Thoracic aorta (tissue), 2 donors: ENCODE measurements at regions not wholly inside any gene's neighbourhood (a gene's known extent, or its start where the extent isn't known, plus 50 kb on each side); places are given as distances from the start of the nearest gene placed in this dataset.

Source experiments
- ATAC-seq: fragments of 150-250 bp; one replicate; pipeline ENCODE4 v1.8.0; 2017; ENCODE audit warnings: low read depth; ENCODE audit not compliant: insufficient number of reproducible peaks, low FRiP score
- DNase-seq: peaks from one replicate; pipeline ENCODE4 v3.0.0-alpha.2; 2020; ENCODE audit warnings: low spot score
- H3K27ac ChIP-seq, 2 donors: fragments of 200-600 bp; sonication (generic); 1 replicate in 1 of 2; 2 replicates in 1 of 2; pipeline ENCODE4 v1.5.1; 2016; ENCODE audit warnings: mild to moderate bottlenecking in 2 of 2, moderate library complexity in 2 of 2
- H3K27me3 ChIP-seq: fragments of 200-600 bp; sonication (generic); replicated peaks from 2 replicates; pipeline ENCODE4 v1.6.0; 2016; ENCODE audit warnings: mild to moderate bottlenecking; ENCODE audit not compliant: insufficient read depth
- H3K36me3 ChIP-seq: fragments of 200-600 bp; sonication (generic); one replicate; pipeline ENCODE4 v1.5.1; 2016
- H3K4me1 ChIP-seq, 2 donors: fragments of 200-600 bp; sonication (generic); 1 replicate in 1 of 2; 2 replicates in 1 of 2; pipeline versions ENCODE4 v1.5.1 to v1.6.0; 2016; ENCODE audit warnings: low read depth in 2 of 2, mild to moderate bottlenecking in 1 of 2; ENCODE audit not compliant: control insufficient read depth in 1 of 2
- H3K4me3 ChIP-seq: fragments of 200-600 bp; sonication (generic); 2 replicates; pipeline ENCODE4 v1.5.1; 2016; ENCODE audit warnings: mild to moderate bottlenecking
- H3K9me3 ChIP-seq: fragments of 200-600 bp; sonication (generic); 2 replicates; pipeline ENCODE4 v1.5.1; 2016
- CTCF ChIP-seq: fragments of 200-600 bp; sonication (generic); IDR thresholded peaks from one replicate; pipeline ENCODE4 v1.5.1; 2019; ENCODE audit warnings: antibody characterized with exemption

- Histone ChIP-seq H3K27ac (no peak overlapping the region), H3K9me3 (no peaks in the 10 kb centered on the region), H3K27me3 (no peaks in the 10 kb centered on the region), H3K4me1 (peaks cover 0 to 7% of the 10 kb centered on the region in 2 donors), H3K4me3 (no peak overlapping the region), H3K36me3 (no peaks in the 10 kb centered on the region)
- TF ChIP-seq CTCF = no peak
- no peak for ATAC-seq
- DNase-seq = no peak
Observed at GRCh38 chr3:64306745-64307144, 81.5 kb upstream of the PRICKLE2 start.

DNA sequence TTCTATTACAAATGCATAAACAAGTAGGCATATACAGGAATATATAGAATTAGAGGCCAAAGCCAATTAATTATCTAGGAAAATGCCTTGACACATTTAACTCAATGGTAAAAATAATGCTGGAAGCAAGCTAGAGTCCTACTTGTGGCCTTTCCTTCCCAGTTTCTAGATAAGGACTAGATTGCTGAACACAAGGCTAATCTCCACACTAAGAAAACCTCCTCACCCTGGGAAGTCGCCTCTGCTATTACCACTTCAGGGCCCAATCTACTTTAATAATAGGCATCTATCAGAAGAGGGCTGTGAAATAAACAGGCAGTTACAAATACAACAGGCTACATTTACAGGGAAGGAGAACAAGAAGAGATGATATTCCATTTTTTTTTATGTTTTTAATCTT, 80.5 kb upstream of the PRICKLE2 start:
- Histone ChIP-seq H3K9me3 (no peaks in the 10 kb centered on the region), H3K36me3 (no peaks in the 10 kb centered on the region), H3K4me1 (no peaks in the 10 kb centered on the region), H3K27me3 (no peaks in the 10 kb centered on the region), H3K4me3 (no peak overlapping the region), H3K27ac (no peak overlapping the region)
- TF ChIP-seq CTCF = no peak
- DNase-seq (no peak), ATAC-seq (no peak)

- no peaks in the 10 kb centered on the region for H3K36me3 ChIP-seq
- H3K27me3 ChIP-seq = no peaks in the 10 kb centered on the region
Observed at GRCh38 chr3:64304828-64305410, 79.7 kb upstream of the PRICKLE2 start.

GRCh38 chr3:64303881-64304280, 78.6 kb upstream of the PRICKLE2 start:
- no peaks in the 10 kb centered on the region for H3K4me1 ChIP-seq
- no peak overlapping the region for H3K4me3 ChIP-seq
- no peak overlapping the region for H3K27ac ChIP-seq
- H3K9me3 ChIP-seq = no peaks in the 10 kb centered on the region
- no peak for TF ChIP-seq CTCF
- H3K36me3 ChIP-seq = no peaks in the 10 kb centered on the region
- DNase-seq (no peak), ATAC-seq (no peak)
- H3K27me3 ChIP-seq = no peaks in the 10 kb centered on the region

More at GRCh38 chr3:64304828-64305410, 79.7 kb upstream of the PRICKLE2 start:
- DNase-seq (no peak), ATAC-seq (no peak)
- H3K27ac ChIP-seq = no peak overlapping the region
- H3K4me3 ChIP-seq = no peak overlapping the region
- no peaks in the 10 kb centered on the region for H3K9me3 ChIP-seq
- no peak for TF ChIP-seq CTCF
- no peaks in the 10 kb centered on the region for H3K4me1 ChIP-seq

DNA sequence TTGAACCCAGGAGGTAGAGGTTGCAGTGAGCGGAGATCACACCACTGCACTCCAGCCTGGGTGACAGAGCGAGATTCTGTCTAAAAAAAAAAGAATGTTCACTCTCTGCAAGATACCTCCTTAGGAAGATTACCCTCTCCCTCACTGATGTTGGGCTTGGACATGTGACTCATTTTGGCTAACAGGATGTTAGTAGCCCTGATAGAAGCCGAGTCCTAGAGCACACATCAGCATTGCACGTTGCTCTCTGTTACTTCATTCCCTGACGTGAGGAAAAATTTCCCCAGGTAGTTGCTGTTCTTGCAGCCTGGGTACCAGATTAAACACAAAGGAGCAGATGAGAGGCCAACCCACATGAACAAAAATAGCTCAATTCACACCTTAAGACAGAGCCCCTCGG, 78.1 kb upstream of the PRICKLE2 start:
- Histone ChIP-seq H3K4me1 (no peaks in the 10 kb centered on the region), H3K4me3 (no peak overlapping the region), H3K36me3 (no peaks in the 10 kb centered on the region), H3K27ac (no peak overlapping the region), H3K9me3 (no peaks in the 10 kb centered on the region), H3K27me3 (no peaks in the 10 kb centered on the region)
- TF ChIP-seq CTCF = no peak
- ATAC-seq (no peak), DNase-seq (no peak)
